ENCODE measurements at regions not wholly inside any gene's neighbourhood (a gene's known extent, or its start where the extent isn't known, plus 50 kb on each side); places are given as distances from the start of the nearest gene placed in this dataset.

DNA sequence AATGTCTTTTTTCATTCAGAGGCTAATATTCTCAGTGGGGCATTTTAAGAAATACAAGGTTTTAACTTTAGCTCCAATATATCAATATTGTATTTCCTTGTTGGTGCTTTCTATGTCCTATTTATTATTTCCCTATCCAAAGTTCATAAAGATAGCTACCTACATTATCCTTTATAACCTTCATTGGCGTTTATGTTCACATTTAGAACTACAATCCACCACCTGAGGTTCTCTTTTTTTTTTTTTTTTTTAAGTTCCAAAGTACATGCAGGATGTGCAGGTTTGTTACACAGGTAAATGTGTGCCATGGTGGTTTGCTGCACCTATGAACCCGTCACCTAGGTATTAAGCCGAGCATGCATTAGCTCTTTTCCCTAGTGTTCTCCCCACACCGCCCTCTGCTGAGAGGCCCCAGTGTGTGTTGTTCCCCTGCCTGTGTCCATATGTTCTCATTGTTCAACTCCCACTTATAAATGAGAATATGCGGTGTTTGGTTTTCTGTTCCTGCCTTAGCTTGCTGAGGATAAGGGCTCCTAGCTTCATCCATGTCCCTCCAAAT, 694.6 kb downstream of the SUCLG1 start:
- TF ChIP-seq, protein P1, sequence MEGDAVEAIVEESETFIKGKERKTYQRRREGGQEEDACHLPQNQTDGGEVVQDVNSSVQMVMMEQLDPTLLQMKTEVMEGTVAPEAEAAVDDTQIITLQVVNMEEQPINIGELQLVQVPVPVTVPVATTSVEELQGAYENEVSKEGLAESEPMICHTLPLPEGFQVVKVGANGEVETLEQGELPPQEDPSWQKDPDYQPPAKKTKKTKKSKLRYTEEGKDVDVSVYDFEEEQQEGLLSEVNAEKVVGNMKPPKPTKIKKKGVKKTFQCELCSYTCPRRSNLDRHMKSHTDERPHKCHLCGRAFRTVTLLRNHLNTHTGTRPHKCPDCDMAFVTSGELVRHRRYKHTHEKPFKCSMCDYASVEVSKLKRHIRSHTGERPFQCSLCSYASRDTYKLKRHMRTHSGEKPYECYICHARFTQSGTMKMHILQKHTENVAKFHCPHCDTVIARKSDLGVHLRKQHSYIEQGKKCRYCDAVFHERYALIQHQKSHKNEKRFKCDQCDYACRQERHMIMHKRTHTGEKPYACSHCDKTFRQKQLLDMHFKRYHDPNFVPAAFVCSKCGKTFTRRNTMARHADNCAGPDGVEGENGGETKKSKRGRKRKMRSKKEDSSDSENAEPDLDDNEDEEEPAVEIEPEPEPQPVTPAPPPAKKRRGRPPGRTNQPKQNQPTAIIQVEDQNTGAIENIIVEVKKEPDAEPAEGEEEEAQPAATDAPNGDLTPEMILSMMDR (IDR thresholded peaks at IDR 0.05), result no peak
- no peak for TF ChIP-seq POLR2A (IDR thresholded peaks at IDR 0.05)

All from body of pancreas (tissue), 4 donors.